C1 segment of cervical spinal cord (tissue), 14 donors: ENCODE measurements at regions not wholly inside any gene's neighbourhood (a gene's known extent, or its start where the extent isn't known, plus 50 kb on each side); places are given as distances from the start of the nearest gene placed in this dataset.

Experiments used
- DNase-seq, 14 donors: peaks; one replicate each; lab custom pipeline; 2025; lab: John Stamatoyannopoulos, UW

DNA sequence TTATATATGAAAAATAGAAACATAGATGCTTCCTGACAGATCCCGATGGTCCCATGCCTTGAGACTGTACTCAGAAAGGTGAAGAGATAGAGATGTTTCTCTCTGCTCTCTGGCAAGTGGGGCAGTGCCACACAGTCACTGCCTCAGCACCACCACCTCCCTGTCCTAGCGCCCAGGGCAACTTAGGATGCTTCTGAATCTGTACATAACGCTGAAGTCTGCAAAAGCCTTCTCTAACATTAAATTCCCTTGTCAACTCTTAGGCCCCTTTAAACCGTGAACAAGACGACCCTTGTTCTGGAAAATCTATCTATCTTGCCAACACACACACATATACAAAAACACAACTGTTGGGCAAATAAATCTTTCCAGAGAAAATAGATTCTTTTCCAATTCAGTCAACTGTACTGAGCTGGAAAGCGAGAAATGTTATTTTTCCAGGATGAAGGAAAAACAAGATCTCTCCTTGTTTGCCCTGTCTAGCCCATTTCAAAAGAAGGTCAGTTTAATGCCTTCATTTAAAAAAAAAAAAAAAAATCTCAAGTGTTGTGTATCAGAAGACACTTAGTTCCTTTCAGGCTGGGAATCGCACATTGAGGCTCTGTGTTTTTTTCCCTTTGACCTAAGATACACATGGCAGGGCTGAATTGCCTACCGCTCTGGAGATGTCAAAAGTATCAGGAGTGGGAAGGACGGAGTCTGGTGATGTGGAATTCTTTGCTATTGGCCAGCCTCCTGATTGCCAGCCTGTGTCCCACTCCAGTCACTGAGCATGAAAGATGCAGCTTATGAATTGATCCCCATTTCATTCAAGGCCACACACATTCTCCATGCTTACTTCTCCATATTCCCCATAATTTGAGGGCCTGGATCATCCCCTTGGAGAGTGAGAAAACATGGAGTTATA lies 241.4 kb downstream of the LACC1 start:
- peak in 1 of 14 donors; percentile 10 for DNase-seq

DNA sequence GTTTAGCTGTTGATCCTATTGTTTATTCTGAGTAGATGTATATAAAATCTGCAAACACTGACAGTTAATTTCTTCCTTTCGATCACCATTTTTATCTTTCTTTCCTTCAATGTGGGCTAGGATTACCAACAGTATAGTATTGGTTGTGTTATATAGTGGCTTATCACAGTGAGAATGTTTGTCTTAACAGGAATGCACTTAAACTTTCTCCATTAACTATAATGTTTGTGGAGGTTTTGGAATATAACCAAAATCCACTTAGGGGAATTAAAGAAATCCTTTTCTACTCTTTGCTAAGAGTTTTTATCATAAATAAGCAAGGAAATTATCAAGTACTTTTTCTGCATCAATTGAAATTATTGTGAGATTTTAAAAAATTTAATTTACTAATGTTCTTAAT lies 244.6 kb downstream of the LACC1 start:
- no peak for DNase-seq

DNA sequence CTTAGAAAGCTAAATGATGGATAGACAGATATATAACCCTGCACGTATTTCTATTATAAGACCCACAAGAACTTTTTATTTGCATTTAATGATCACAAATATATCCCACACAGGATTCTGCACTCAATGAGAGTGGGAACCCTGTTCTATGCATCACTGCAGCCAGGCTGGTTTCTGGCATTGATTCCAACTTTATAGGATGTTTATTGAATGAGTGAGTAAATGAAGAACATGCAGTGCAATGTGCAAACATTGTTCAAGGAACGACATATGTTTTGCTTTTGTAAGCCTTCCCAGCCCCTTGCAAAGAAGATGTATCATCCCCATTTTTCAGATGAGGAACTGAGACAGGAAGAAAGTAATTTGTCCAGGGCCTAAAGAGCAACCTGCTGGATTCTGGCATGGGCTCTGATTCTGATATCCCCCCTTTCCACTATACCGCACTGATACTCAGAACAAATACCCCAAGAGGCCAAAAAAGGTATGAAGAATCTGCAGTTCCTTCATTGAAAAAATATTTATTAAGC lies 246.3 kb downstream of the LACC1 start:
- DNase-seq: no peak

DNA sequence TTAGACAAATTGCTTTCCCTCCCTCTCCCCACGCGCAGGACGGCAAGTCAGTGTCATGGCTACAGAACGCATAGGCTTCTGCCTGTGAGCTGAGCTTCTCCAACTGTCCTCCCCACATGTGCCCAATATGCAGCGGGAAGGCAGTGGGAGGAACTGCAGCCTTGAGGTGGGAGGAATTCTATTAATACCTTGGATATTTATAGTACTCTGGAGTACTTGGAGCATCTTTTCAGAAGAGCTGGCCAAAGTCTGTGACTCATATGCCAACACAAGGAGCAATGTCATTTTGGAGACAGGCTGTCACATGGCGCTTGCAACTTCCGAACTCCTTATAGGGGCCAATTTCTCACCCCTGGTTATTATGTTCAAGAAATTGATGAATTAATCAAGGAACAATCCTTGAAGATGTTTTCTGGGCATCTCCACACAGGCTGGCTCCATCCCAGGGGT lies 245.0 kb upstream of the SERP2 start:
- DNase-seq: peak in 3 of 14 donors; percentile 15 to 89 (median 31)

DNA sequence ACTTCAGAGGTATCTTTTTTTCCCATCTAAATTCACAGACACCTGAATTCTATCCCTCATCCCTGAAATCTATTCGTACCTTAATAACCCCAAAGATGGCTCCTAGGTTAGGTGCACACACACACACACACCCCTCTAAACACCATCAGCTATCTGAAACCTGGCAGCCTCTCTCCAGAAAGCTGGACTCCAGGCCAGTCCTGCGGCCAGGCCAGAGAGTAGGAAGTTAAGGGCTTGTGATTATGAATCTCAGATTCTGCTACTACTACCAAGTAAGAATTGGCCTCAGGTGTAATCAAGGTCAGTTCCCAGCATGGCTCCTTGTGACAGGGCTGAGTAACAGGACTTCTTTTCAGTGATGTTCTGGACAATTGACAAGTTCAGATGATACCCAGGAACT lies 244.2 kb upstream of the SERP2 start:
- DNase-seq: peak in 1 of 14 donors; percentile 62

DNA sequence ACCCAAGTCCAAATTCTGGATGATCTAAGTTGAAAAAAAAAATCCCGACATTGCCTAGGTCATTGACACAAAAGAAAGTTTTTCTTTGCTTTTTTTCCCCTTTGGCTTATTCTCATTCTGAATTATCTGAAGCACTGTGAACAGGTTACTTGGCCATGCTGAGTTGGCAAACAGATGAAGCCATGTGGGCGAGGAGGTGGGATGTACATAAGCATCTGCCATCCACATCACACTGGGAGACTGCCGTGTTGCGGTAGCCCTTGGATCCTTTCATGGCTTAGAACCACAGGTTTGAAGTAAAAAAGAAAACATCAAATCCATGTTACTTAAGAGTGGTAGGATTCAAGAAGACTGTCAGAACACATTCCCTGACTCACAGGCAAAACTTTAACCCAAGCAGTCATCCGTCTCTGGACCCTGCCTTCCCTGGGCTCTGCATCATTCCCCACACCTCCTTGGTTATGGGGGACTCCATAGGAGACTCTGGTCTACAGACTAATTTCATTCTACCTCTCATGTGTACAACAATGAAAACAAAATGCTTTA lies 242.5 kb upstream of the SERP2 start:
- DNase-seq: peak in 1 of 14 donors; percentile 35

DNA sequence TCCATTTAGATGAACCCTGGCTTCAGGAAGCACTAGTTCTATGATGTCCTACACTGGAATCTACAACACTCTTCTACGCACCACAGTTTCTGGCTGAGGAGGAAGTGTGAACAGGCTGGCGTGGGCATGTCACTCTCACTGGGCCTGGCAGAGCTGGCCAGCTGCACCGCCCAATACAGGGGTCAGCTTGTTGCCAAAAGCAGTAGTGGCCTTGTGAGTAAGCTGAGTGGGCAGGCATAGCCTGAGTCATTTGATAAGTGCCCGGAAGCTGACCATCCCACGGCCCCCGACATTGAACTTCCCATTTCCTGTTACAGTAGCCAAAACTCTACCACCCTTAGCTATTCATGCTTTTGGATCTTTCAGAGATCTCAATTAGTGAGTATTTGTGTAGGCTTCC lies 240.9 kb upstream of the SERP2 start:
- DNase-seq: peak in 5 of 14 donors; percentile 15 to 55 (median 35)

DNA sequence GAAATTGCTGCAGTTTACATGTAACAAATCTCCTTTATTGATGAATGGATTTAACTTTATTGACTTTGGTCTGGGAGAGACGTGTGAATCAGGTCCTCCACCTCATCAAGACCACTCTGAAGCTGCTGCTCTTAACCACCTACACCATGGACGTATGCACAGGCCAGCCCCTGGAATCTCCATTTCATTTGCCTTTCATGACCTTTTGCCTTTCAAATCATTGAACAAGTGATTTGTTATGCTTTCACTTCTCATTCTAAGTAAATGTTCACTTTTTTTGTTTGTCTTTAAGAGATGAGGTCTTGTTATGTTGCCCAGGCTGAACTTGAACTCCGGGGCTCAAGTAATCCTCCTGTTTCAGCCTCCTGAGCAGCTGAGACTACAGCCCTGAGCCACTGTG lies 240.0 kb upstream of the SERP2 start:
- DNase-seq: no peak

DNA sequence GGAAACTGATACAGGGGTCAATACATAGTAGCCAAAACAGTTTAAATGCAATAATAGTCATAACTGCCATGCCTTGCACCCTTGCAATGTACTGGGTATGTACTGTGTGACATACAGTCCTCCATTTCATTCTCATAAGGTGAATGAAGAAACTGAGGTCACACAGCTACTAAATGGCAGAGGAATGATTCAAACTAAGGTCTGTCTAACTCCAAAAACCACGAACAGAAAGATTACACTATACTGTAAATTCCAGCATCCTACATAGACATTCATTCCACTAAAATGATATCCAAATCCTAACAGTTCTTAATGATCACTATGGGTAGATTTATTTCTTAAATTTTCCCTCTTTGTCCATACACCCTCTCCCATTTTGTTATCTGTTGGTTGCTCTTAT lies 238.1 kb upstream of the SERP2 start:
- no peak for DNase-seq

DNA sequence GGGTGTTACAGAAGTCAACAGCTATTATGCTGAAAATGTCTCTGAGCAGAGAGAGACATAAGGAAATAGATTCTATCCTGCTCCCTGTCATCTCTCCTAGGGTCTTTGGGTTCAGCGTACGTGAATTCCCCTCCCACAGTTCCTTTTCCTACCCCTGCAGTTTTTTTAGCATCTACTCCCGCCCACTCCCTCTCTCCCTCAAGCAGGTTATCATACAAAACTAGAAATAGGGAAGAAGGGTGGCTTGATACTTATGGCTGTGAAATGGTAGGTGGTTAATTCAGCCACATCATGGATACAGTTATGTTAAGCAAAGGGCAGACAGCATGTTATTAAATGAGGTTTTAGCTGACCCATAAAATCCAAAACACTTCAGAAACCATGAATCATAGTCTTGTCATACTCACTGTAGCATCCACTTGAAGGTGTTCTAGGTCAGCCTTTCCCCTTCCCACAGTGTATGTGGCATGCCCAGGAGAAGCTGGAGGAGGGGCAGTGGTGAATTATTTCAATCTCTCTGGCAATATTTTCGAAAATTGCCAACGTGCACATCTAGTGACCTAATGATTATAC lies 236.8 kb upstream of the SERP2 start:
- no peak for DNase-seq

DNA sequence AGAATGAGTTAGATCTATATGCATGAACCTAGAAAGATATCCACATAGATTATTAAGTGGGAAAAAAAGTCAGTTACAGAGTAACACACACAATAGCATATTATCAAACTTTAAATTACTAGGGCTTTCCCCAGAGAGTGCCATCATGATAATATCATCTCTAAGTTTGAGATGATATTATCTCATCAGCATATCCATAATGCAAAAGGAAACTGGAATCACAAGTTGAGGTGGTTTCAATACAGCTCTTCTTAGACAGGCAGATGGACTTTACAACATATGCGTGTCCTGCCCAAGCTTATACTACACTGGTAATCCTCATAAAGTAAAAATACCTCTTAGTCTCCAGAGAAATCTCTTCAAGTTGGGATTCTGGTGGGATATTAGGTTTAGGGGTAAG lies 236.2 kb upstream of the SERP2 start:
- DNase-seq: no peak

DNA sequence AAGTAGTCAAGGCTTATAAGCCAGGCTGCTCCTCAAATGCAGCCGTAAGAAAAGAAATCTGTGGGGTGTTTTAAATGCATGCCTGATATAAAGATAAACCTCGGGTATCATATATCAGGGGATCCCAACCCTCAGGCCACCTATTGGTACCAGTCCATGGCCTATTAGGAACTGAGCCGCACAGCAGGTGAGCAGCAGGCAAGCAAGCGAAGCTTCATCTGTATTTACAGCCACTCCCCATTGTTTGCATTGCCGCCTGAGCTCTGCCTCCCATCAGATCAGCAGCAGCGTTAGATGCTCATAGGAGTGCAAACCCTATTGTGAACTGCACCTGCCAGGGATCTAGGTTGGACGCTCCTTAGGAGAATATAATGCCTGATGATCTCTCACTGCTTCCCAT lies 233.5 kb upstream of the SERP2 start:
- DNase-seq: no peak

DNA sequence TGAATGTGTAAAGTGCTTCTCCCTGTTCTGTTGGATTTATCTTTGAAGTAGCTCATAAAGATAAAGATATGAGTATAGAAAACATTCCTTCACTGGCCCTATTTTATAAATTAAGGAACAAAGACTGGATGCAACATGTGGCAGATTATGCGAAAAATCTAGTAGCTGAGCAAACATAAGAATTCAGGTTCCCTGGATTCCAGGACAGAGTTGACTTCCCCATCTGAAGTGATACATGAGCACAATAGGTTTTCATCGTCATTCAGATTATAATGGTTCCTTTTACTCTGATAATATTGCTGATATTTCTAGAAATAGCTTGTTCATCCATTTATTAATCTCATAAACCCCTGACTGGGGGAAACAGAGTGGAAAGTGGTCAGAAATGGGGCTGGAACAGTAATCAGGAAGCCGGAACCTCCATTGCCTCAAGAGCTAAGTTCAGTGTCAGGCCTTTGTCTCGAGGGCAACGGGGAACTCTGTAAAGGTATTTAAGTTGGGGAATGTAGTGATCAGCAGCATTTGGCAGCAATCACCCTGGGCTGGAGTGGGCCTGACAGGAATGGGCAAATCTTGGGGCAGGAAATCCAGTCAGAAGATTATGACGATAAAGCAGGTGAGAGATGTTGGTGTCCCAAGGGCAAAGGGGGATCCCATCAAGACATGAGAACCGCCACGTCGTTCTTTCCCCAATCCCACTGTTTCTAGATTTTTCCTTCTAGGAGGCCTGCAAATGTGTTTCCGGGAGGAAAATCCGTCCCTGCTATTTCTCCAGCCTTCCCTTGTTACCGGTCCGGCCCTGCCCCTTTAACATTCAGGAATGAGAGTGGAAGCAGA lies 232.5 kb upstream of the SERP2 start:
- DNase-seq: peak in 3 of 14 donors; percentile 32 to 59 (median 56)

DNA sequence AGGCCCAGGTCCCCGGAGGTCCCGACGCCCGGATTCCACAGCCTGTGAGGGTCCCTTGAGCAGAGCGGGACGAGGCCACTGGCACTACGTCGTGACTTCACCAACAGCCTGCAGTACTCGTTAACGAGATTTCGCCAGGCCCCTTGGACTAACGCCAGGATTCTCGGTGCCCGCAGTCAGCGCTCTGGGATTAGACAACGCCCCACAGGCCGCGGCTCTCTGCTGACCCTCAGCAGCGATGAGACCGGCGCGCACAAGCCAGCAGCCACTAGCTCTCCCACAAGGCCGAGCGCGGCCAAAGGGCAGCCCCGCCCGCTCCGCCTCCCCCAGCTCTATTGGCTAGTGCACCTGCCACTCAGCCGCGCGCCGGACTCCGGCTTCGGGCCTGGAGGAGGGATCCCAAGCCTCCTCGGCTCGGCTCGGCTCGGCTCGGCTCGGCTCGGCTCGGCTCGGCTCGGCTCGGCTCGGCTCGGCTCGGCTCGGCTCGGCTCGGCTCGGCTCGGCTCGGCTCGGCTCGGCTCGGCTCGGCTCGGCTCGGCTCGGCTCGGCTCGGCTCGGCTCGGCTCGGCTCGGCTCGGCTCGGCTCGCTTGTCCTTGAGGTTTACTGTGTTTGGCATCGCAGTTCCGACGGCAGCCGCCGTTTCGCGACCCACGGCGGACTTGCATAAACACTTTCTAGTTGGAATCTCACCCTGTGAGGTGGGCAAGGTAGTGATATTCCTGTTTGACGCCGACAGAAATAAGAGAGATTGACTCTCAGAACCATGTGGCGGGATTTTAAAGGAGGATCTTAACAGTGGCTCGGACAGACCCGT lies 231.7 kb upstream of the SERP2 start:
- peak; percentile 62 to 98 (median 96) for DNase-seq

DNA sequence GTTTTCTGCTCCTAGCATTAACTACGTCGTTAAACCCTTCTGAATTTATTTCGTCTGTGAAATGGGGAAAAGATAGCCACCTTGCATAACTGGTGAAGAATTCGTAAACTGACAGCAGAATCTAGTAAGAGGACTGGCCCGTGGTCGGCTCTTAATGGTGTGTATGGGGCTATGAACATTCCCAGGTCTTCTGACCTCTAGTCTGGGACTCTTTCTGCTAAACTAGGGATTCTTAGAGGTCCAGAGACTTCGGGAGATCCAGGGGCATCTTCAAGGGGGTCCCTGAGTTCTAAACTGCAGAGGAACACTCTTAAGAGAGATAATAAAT lies 231.1 kb upstream of the SERP2 start:
- peak in 1 of 14 donors; percentile 62 for DNase-seq

DNA sequence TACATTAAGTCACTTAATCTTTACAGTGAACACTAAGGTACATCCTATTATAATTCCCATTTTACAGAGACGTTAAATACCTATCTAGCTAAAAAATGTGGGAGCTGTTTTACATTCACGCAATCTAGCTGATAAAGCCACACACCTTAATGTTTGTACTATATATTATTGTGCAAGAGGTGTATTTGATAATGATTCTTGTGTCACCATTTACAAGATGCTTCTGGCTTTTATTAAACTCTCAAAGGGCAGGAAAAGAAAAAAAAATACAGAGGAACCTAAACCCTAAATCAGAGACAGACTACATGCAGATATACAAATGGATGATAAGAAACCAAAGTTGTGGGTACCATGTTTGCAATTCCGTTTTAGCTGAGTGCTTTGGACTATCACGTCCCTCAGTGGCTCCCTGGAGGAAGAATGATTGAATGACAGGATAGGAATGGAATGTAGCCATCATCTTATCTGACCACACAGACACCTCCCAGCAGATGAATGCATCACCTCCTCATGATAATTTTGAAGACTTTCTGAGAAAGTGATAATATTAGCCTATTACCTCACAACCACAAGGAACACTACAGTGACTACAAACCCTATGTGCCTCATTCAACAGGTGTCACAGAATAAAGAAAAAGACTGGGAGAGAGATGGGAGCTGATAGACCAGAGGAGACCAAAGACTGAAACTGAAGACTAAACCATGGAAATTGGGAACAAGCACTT lies 230.5 kb upstream of the SERP2 start:
- no peak for DNase-seq

DNA sequence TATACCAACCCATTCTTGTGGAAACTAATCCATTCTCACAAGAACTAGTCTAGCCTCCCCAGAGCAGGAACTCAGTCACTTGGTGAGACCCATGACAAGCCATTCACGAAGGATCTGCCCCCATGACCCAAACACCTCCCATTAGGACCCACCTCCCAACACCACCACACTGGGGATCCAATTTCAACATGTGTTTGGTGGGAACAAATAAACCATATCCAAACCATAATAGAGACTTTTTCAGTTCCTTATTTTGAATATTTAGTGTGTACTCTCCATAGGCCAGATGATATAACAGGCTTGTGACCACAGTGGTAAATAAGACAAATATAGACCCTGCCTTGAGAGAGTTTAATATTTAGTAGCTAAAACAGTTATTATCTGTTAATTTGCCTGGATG lies 227.5 kb upstream of the SERP2 start:
- no peak for DNase-seq

DNA sequence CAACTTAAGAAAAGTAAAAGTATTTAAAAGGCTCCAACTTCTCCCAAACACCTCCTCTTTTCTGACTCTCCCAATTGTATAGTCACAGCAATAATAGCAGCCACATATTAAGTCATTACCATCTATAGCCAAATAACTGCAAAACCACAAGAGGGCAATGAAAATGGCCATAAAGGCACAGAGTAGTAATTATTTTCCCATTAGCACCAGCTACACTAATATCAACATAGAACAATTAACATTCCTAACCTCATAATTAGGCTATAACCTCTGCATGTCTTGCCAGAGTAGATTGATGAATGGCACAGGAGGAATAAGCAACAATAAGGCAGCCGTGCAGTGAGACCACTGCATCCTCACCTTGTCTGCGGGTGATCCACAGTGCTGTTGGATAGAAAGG lies 226.4 kb upstream of the SERP2 start:
- DNase-seq: no peak

DNA sequence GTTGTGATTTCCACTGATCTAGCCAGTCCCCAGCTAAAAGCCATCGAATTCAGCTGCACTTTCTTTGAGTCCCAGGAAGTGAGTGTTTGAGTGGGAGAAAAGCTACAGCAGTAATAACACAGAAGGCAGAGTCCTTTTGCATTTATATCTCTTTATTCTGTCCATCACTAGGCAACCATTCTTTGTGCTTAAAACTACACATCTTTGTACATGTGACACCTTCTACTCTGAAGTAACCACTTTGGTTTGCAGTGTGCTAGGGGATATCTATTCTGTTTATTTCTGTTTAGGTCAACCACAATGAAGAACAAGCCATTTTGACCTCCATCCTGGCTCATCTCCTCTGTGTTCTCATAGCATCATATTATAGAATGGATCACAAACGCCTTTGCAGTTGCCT lies 226.0 kb upstream of the SERP2 start:
- no peak for DNase-seq
